Glutamatergic neuron (in vitro differentiated cells): ENCODE measurements at regions not wholly inside any gene's neighbourhood (a gene's known extent, or its start where the extent isn't known, plus 50 kb on each side); places are given as distances from the start of the nearest gene placed in this dataset.

Experiments used
- DNase-seq: peaks from one replicate; pipeline ENCODE4 v3.0.0; 2022
- H3K27ac Mint-ChIP-seq: one replicate; pipeline ENCODE4 v1.8.0; 2020; ENCODE audit warnings: mild to moderate bottlenecking, mixed read lengths, inconsistent platforms; ENCODE audit not compliant: unreplicated experiment
- H3K27me3 Mint-ChIP-seq: one replicate; pipeline ENCODE4 v1.8.0; 2020; ENCODE audit warnings: mild to moderate bottlenecking, moderate library complexity, mixed read lengths, inconsistent platforms; ENCODE audit not compliant: unreplicated experiment
- H3K36me3 Mint-ChIP-seq: one replicate; pipeline ENCODE4 v1.8.0; 2020; ENCODE audit warnings: mild to moderate bottlenecking, mixed read lengths, inconsistent platforms; ENCODE audit not compliant: unreplicated experiment
- H3K4me1 Mint-ChIP-seq: one replicate; pipeline ENCODE4 v1.8.0; 2020; ENCODE audit warnings: mild to moderate bottlenecking, low read depth, mixed read lengths, inconsistent platforms; ENCODE audit not compliant: unreplicated experiment
- H3K4me3 Mint-ChIP-seq: one replicate; pipeline ENCODE4 v1.8.0; 2020; ENCODE audit warnings: mild to moderate bottlenecking, mixed read lengths, inconsistent platforms; ENCODE audit not compliant: unreplicated experiment
- H3K9me3 Mint-ChIP-seq: one replicate; pipeline ENCODE4 v1.8.0; 2020; ENCODE audit warnings: mild to moderate bottlenecking, moderate library complexity, mixed read lengths, inconsistent platforms; ENCODE audit not compliant: unreplicated experiment
- CTCF ChIP-seq: fragments of 200-600 bp; sonication (generic); IDR thresholded peaks from one replicate; pipeline ENCODE4 v1.5.0; 2021; ENCODE audit not compliant: partially characterized antibody, unreplicated experiment

GRCh38 chr12:45568808-45569207 lies 160.7 kb upstream of the ARID2 start:
- Mint-ChIP-seq H3K27me3 (no peaks in the 10 kb centered on the region), H3K9me3 (no peaks in the 10 kb centered on the region), H3K27ac (no peak overlapping the region), H3K36me3 (no peaks in the 10 kb centered on the region), H3K4me1 (no peaks in the 10 kb centered on the region), H3K4me3 (no peak overlapping the region)
- no peak for TF ChIP-seq CTCF
- no peak for DNase-seq

GRCh38 chr12:45570501-45570900 lies 159.0 kb upstream of the ARID2 start:
- Mint-ChIP-seq H3K4me3 (no peak overlapping the region), H3K36me3 (no peaks in the 10 kb centered on the region), H3K27ac (no peak overlapping the region), H3K9me3 (no peaks in the 10 kb centered on the region), H3K4me1 (no peaks in the 10 kb centered on the region), H3K27me3 (no peaks in the 10 kb centered on the region)
- no peak for DNase-seq
- no peak for TF ChIP-seq CTCF

- no peak for TF ChIP-seq CTCF
- Mint-ChIP-seq H3K4me1 (no peaks in the 10 kb centered on the region), H3K27me3 (no peaks in the 10 kb centered on the region), H3K9me3 (no peaks in the 10 kb centered on the region), H3K27ac (no peak overlapping the region), H3K36me3 (no peaks in the 10 kb centered on the region), H3K4me3 (no peak overlapping the region)
- no peak for DNase-seq
Measured at GRCh38 chr12:45572114-45572513, 157.4 kb upstream of the ARID2 start.

- Mint-ChIP-seq H3K27me3 (no peaks in the 10 kb centered on the region), H3K36me3 (no peaks in the 10 kb centered on the region), H3K27ac (no peak overlapping the region), H3K4me3 (no peak overlapping the region), H3K4me1 (no peaks in the 10 kb centered on the region), H3K9me3 (no peaks in the 10 kb centered on the region)
- TF ChIP-seq CTCF: no peak
- no peak for DNase-seq
Measured at GRCh38 chr12:45575417-45575816, 154.1 kb upstream of the ARID2 start.

GRCh38 chr12:45575823-45576475 lies 153.6 kb upstream of the ARID2 start:
- H3K27me3 Mint-ChIP-seq: no peaks in the 10 kb centered on the region
- no peak overlapping the region for H3K27ac Mint-ChIP-seq
- H3K36me3 Mint-ChIP-seq: no peaks in the 10 kb centered on the region
- H3K4me1 Mint-ChIP-seq: no peaks in the 10 kb centered on the region
- H3K4me3 Mint-ChIP-seq: no peak overlapping the region
- no peak for TF ChIP-seq CTCF
- no peak for DNase-seq
- no peaks in the 10 kb centered on the region for H3K9me3 Mint-ChIP-seq
